H9 (cell line): ENCODE measurements at regions not wholly inside any gene's neighbourhood (a gene's known extent, or its start where the extent isn't known, plus 50 kb on each side); places are given as distances from the start of the nearest gene placed in this dataset.

ENCODE experiments used
- DNase-seq: peaks from one replicate; pipeline ENCODE4 v3.0.0-alpha.2; 2017
- H2AFZ ChIP-seq: one replicate; pipeline ENCODE4 v1.6.1; 2013; ENCODE audit warnings: mild to moderate bottlenecking, low read length, control low read depth, moderate library complexity
- H2AK5ac ChIP-seq: 2 replicates; pipeline ENCODE4 v1.6.1; 2013; ENCODE audit warnings: low read length, control low read depth, mixed read lengths; ENCODE audit not compliant: insufficient read length
- H2BK120ac ChIP-seq: one replicate; pipeline ENCODE4 v1.6.1; 2013; ENCODE audit warnings: low read depth, mild to moderate bottlenecking, low read length, control low read depth, inconsistent platforms; ENCODE audit not compliant: poor library complexity, severe bottlenecking
- H2BK12ac ChIP-seq: 2 replicates; pipeline ENCODE4 v1.6.1; 2013; ENCODE audit warnings: low read length, control low read depth, mixed read lengths, low read depth; ENCODE audit not compliant: insufficient read length
- H2BK15ac ChIP-seq: 2 replicates; pipeline ENCODE4 v1.6.1; 2013; ENCODE audit warnings: low read depth, low read length, control low read depth
- H2BK20ac ChIP-seq: one replicate; pipeline ENCODE4 v1.6.1; 2013; ENCODE audit warnings: low read depth, mild to moderate bottlenecking, low read length, control low read depth, inconsistent platforms; ENCODE audit not compliant: poor library complexity, severe bottlenecking
- H2BK5ac ChIP-seq: 2 replicates; pipeline ENCODE4 v1.6.1; 2013; ENCODE audit warnings: low read length, control low read depth, mixed read lengths; ENCODE audit not compliant: insufficient read length
- H3K14ac ChIP-seq: 2 replicates; pipeline ENCODE4 v1.6.1; 2013; ENCODE audit warnings: low read length, control low read depth; ENCODE audit not compliant: insufficient read depth
- H3K18ac ChIP-seq: 2 replicates; pipeline ENCODE4 v1.6.1; 2013; ENCODE audit warnings: low read depth, mild to moderate bottlenecking, mixed read lengths, low read length, control low read depth; ENCODE audit not compliant: insufficient read length
- H3K23ac ChIP-seq: 2 replicates; pipeline ENCODE4 v1.6.1; 2013; ENCODE audit warnings: low read length, control low read depth, mixed read lengths, low read depth; ENCODE audit not compliant: insufficient read length
- H3K23me2 ChIP-seq: 2 replicates; pipeline ENCODE4 v1.6.1; 2013; ENCODE audit warnings: low read depth, mild to moderate bottlenecking, mixed read lengths, low read length, control low read depth; ENCODE audit not compliant: insufficient read length, poor library complexity, severe bottlenecking
- H3K27ac ChIP-seq: 2 replicates; pipeline ENCODE4 v1.5.1; 2013; ENCODE audit warnings: low read length, control low read depth, mixed read lengths, low read depth; ENCODE audit not compliant: insufficient read length
- H3K27me3 ChIP-seq: 2 replicates; pipeline ENCODE4 v1.6.1; 2013; ENCODE audit warnings: low read length, control low read depth, inconsistent platforms; ENCODE audit not compliant: insufficient read depth
- H3K4ac ChIP-seq: 2 replicates; pipeline ENCODE4 v1.6.1; 2013; ENCODE audit warnings: low read depth, mild to moderate bottlenecking, control low read depth, inconsistent platforms, low read length, moderate library complexity
- H3K4me1 ChIP-seq: 2 replicates; pipeline ENCODE4 v1.6.1; 2013; ENCODE audit warnings: low read length, control low read depth, inconsistent platforms; ENCODE audit not compliant: insufficient read depth
- H3K4me2 ChIP-seq: 2 replicates; pipeline ENCODE4 v1.6.1; 2013; ENCODE audit warnings: low read length, control low read depth, mixed read lengths; ENCODE audit not compliant: insufficient read length, insufficient read depth
- H3K56ac ChIP-seq: 2 replicates; pipeline ENCODE4 v1.6.1; 2013; ENCODE audit warnings: low read depth, mild to moderate bottlenecking, mixed read lengths, low read length, control low read depth; ENCODE audit not compliant: insufficient read length
- H3K79me1 ChIP-seq: 2 replicates; pipeline ENCODE4 v1.6.1; 2013; ENCODE audit warnings: low read depth, mild to moderate bottlenecking, moderate library complexity, low read length, control low read depth, inconsistent platforms; ENCODE audit not compliant: insufficient read depth, poor library complexity, severe bottlenecking
- H3K79me2 ChIP-seq: 2 replicates; pipeline ENCODE4 v1.6.1; 2013; ENCODE audit warnings: low read length, control low read depth, inconsistent platforms; ENCODE audit not compliant: insufficient read depth
- H3K9ac ChIP-seq: 2 replicates; pipeline ENCODE4 v1.6.1; 2013; ENCODE audit warnings: low read length, control low read depth, mixed read lengths; ENCODE audit not compliant: insufficient read length; ENCODE audit errors: extremely low read depth
- H3K9me3 ChIP-seq: one replicate; pipeline ENCODE4 v1.6.1; 2013; ENCODE audit warnings: low read depth, low read length, inconsistent platforms; ENCODE audit not compliant: control insufficient read depth
- H3T11ph ChIP-seq: one replicate; pipeline ENCODE4 v1.6.1; 2013; ENCODE audit warnings: mild to moderate bottlenecking, low read length, control low read depth, inconsistent platforms
- H4K20me1 ChIP-seq: one replicate; pipeline ENCODE4 v1.6.1; 2013; ENCODE audit not compliant: control insufficient read depth, insufficient read length, insufficient read depth
- H4K5ac ChIP-seq: 2 replicates; pipeline ENCODE4 v1.6.1; 2013; ENCODE audit warnings: low read depth, mild to moderate bottlenecking, mixed read lengths, low read length, control low read depth; ENCODE audit not compliant: insufficient read length
- H4K8ac ChIP-seq: replicated peaks from 2 replicates; pipeline ENCODE4 v1.6.1; 2013; ENCODE audit warnings: low read length, control low read depth, mixed read lengths, low read depth; ENCODE audit not compliant: insufficient read length
- H4K91ac ChIP-seq: 2 replicates; pipeline ENCODE4 v1.6.1; 2013; ENCODE audit warnings: low read depth, mild to moderate bottlenecking, moderate library complexity, mixed read lengths, low read length, control low read depth; ENCODE audit not compliant: insufficient read length
- H3K27ac Mint-ChIP-seq, 3 experiments: 2 replicates in 2 of 3; 3 replicates in 1 of 3; pipeline ENCODE4 v1.8.0; 2020 to 2021; ENCODE audit warnings: mixed read lengths in 3 of 3, mild to moderate bottlenecking in 1 of 3, moderate library complexity in 1 of 3
- H3K27me3 Mint-ChIP-seq: 2 replicates; pipeline ENCODE4 v1.8.0; 2021; ENCODE audit warnings: low read depth, mild to moderate bottlenecking, moderate library complexity, mixed read lengths
- H3K36me3 Mint-ChIP-seq, 3 experiments: 2 replicates in 2 of 3; 3 replicates in 1 of 3; pipeline ENCODE4 v1.8.0; 2020 to 2021; ENCODE audit warnings: low read depth in 3 of 3, mixed read lengths in 3 of 3; ENCODE audit not compliant: insufficient read depth in 1 of 3
- H3K4me1 Mint-ChIP-seq, 2 experiments: 2 replicates each; pipeline ENCODE4 v1.8.0; 2020; ENCODE audit warnings: mixed read lengths in 2 of 2
- H3K4me3 Mint-ChIP-seq, 2 experiments: 2 replicates in 1 of 2; 3 replicates in 1 of 2; pipeline ENCODE4 v1.8.0; 2020 to 2021; ENCODE audit warnings: mild to moderate bottlenecking in 2 of 2, mixed read lengths in 2 of 2, moderate library complexity in 1 of 2
- H3K9me3 Mint-ChIP-seq, 2 experiments: 2 replicates in 1 of 2; 3 replicates in 1 of 2; pipeline ENCODE4 v1.8.0; 2020; ENCODE audit warnings: mild to moderate bottlenecking in 2 of 2, mixed read lengths in 2 of 2, moderate library complexity in 1 of 2
- CTCF ChIP-seq: fragments of 200-600 bp; sonication (generic); conservative IDR thresholded peaks from 3 replicates; pipeline ENCODE4 v1.8.0; 2021; ENCODE audit warnings: antibody characterized with exemption, mild to moderate bottlenecking
- WGBS: extraction: QIAGEN DNeasy Blood & Tissue Kit; methylation state at CpG from one replicate; pipeline ENCODE4 v1.1.7; 2013; ENCODE audit warnings: missing lambda C conversion rate, low lambda C conversion rate, mixed read lengths; ENCODE audit not compliant: insufficient read length; ENCODE audit errors: extremely low coverage; 5-methylcytosine and 5-hydroxymethylcytosine counted together

DNA sequence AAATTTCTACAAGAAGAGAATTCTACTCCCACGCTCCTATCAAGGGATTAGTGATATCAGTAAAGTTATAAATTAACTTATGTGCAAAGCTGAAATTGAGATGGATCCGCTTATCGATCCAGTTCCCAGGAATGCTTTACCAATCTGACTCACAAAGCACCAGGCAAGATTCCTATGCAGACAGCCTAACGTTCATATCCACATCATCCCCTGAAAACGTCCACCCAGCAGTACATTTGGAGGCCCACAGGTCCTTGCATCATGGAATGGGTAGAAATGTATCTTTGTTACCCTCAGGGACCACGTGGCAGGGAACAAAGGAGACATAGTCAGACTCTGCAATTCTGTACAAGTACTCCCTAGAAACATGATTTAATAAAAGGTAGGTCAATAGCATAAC lies 147.4 kb downstream of the ESM1 start:
- no peak overlapping the region for H3K27ac Mint-ChIP-seq
- Histone ChIP-seq H2BK12ac (no peak overlapping the region), H3K4me2 (no peak overlapping the region), H3K9me3 (no peaks in the 10 kb centered on the region), H3K4me1 (0 out of 2 replicates have a peak, but pooled peaks cover 3% of the 10 kb centered on the region), H3K56ac (no peak overlapping the region), H2BK20ac (no peak overlapping the region), H3K4ac (no peak overlapping the region), H4K5ac (no peak overlapping the region), H2AFZ (no peak overlapping the region), H4K20me1 (no peaks in the 10 kb centered on the region), H3K27me3 (no peaks in the 10 kb centered on the region), H3K9ac (no peak overlapping the region), H3K79me2 (no peaks in the 10 kb centered on the region), H3K27ac (no peak overlapping the region), H3T11ph (no peak overlapping the region), H3K14ac (no peak overlapping the region), H4K91ac (no peak overlapping the region), H3K18ac (no peak overlapping the region), H2BK15ac (no peak overlapping the region), H2AK5ac (no peak overlapping the region), H3K79me1 (no peaks in the 10 kb centered on the region), H3K23me2 (no peaks in the 10 kb centered on the region), H2BK5ac (no peak overlapping the region), H2BK120ac (no peak overlapping the region), H4K8ac (no peak overlapping the region), H3K23ac (no peak overlapping the region)
- H3K27me3 Mint-ChIP-seq: peaks cover 2% of the 10 kb centered on the region; the same call in 1 of the 2 replicates
- TF ChIP-seq CTCF: no peak
- no peaks in the 10 kb centered on the region for H3K9me3 Mint-ChIP-seq
- H3K4me3 Mint-ChIP-seq: no peak overlapping the region
- DNase-seq: no peak
- no CpG with 5 or more reads among the region's 6 CpGs for WGBS
- peaks cover 3 to 5% of the 10 kb centered on the region in 2 experiments; a peak in 1 of 4 replicates for H3K4me1 Mint-ChIP-seq
- no peaks in the 10 kb centered on the region for H3K36me3 Mint-ChIP-seq
